Neural cell (in vitro differentiated cells): ENCODE measurements at regions not wholly inside any gene's neighbourhood (a gene's known extent, or its start where the extent isn't known, plus 50 kb on each side); places are given as distances from the start of the nearest gene placed in this dataset.

Source experiments
- CTCF ChIP-seq: fragments of 450-650 bp; IDR thresholded peaks from 2 replicates; pipeline ENCODE4 v1.5.1; 2014; ENCODE audit warnings: antibody characterized with exemption, mild to moderate bottlenecking, moderate library complexity; ENCODE audit not compliant: poor library complexity, severe bottlenecking
- EZH2 ChIP-seq: fragments of 200-600, 300-800 bp; shearing (Covaris generic), sonication (generic); IDR thresholded peaks from 2 replicates; pipeline ENCODE4 v1.6.1; 2014; ENCODE audit warnings: antibody characterized with exemption, low read length, borderline replicate concordance, mild to moderate bottlenecking; ENCODE audit not compliant: insufficient read depth, poor library complexity, severe bottlenecking
- POLR2AphosphoS5 ChIP-seq: IDR thresholded peaks from 2 replicates; pipeline ENCODE4 v1.6.1; 2012
- REST ChIP-seq: IDR thresholded peaks from 2 replicates; pipeline ENCODE4 v1.6.1; 2012; ENCODE audit warnings: borderline replicate concordance

GRCh38 chr9:95649801-95650213 is 133.0 kb upstream of the PTCH1 start:
- no peak for TF ChIP-seq POLR2AphosphoS5
- TF ChIP-seq CTCF: no peak
- TF ChIP-seq EZH2: no peak
- TF ChIP-seq REST: no peak
